ENCODE measurements at regions not wholly inside any gene's neighbourhood (a gene's known extent, or its start where the extent isn't known, plus 50 kb on each side); places are given as distances from the start of the nearest gene placed in this dataset.

GRCh38 chr2:120802158-120802557 lies 66.5 kb downstream of the GLI2 start:
- TF ChIP-seq CTCF (IDR thresholded peaks at IDR 0.05; ENCODE audit: control insufficient read depth, extremely low read depth, insufficient read depth) = no peak
- no peak overlapping the region for H3K4me3 ChIP-seq (ENCODE audit: low read depth, low read length)
- no peak for DNase-seq (ENCODE audit: low read depth)

GRCh38 chr2:120802867-120803484 lies 67.3 kb downstream of the GLI2 start:
- no peak for DNase-seq (ENCODE audit: low read depth)
- H3K4me3 ChIP-seq (ENCODE audit: low read depth, low read length) = no peak overlapping the region
- no peak for TF ChIP-seq CTCF (IDR thresholded peaks at IDR 0.05; ENCODE audit: control insufficient read depth, extremely low read depth, insufficient read depth)

- no peak for DNase-seq (ENCODE audit: low read depth)
- TF ChIP-seq CTCF (IDR thresholded peaks at IDR 0.05; ENCODE audit: control insufficient read depth, extremely low read depth, insufficient read depth) = no peak
Observed at GRCh38 chr2:120803764-120804335, 68.2 kb downstream of the GLI2 start.

GRCh38 chr2:120804459-120804858 lies 68.8 kb downstream of the GLI2 start:
- no peak overlapping the region for H3K4me3 ChIP-seq (ENCODE audit: low read depth, low read length)
- DNase-seq (ENCODE audit: low read depth) = no peak
- no peak for TF ChIP-seq CTCF (IDR thresholded peaks at IDR 0.05; ENCODE audit: control insufficient read depth, extremely low read depth, insufficient read depth)

More at GRCh38 chr2:120803764-120804335, 68.2 kb downstream of the GLI2 start:
- H3K4me3 ChIP-seq (ENCODE audit: low read depth, low read length) = no peak overlapping the region

GRCh38 chr2:120805011-120805410 lies 69.3 kb downstream of the GLI2 start:
- no peak for DNase-seq (ENCODE audit: low read depth)
- H3K4me3 ChIP-seq (ENCODE audit: low read depth, low read length) = no peak overlapping the region
- TF ChIP-seq CTCF (IDR thresholded peaks at IDR 0.05; ENCODE audit: control insufficient read depth, extremely low read depth, insufficient read depth) = no peak

GRCh38 chr2:120805602-120806001 lies 69.9 kb downstream of the GLI2 start:
- no peak for TF ChIP-seq CTCF (IDR thresholded peaks at IDR 0.05; ENCODE audit: control insufficient read depth, extremely low read depth, insufficient read depth)
- DNase-seq (ENCODE audit: low read depth) = no peak
- no peak overlapping the region for H3K4me3 ChIP-seq (ENCODE audit: low read depth, low read length)

- no peak for TF ChIP-seq CTCF (IDR thresholded peaks at IDR 0.05; ENCODE audit: control insufficient read depth, extremely low read depth, insufficient read depth)
- no peak overlapping the region for H3K4me3 ChIP-seq (ENCODE audit: low read depth, low read length)
- no peak for DNase-seq (ENCODE audit: low read depth)
Observed at GRCh38 chr2:120807751-120808150, 72.1 kb downstream of the GLI2 start.

Measured in LNCaP clone FGC (cell line).